Left kidney (tissue), 1 donor: ENCODE measurements at regions not wholly inside any gene's neighbourhood (a gene's known extent, or its start where the extent isn't known, plus 50 kb on each side); places are given as distances from the start of the nearest gene placed in this dataset.
"Not testable (repeated sequence)": the region's sequence is repeated elsewhere in the genome, so short reads cannot be mapped to it uniquely, and the experiment has no call there.

Experiments
- DNase-seq: peaks from one replicate; pipeline ENCODE4 v3.0.0-alpha.2; 2013

- DNase-seq, result no peak
These were observed 80.8 kb upstream of the PAX2 start for GRCh38 chr10:100664316-100665149.

GRCh38 chr10:100666634-100667033, 78.7 kb upstream of the PAX2 start:
- DNase-seq, result not testable (repeated sequence)

- DNase-seq, result no peak
These were observed 75.8 kb upstream of the PAX2 start for GRCh38 chr10:100669616-100670015.

GRCh38 chr10:100670368-100670767, 75.0 kb upstream of the PAX2 start:
- DNase-seq, result no peak

- no peak for DNase-seq
These were observed 74.4 kb upstream of the PAX2 start for GRCh38 chr10:100670828-100671479.

GRCh38 chr10:100672199-100672598, 73.2 kb upstream of the PAX2 start:
- no peak for DNase-seq

- no peak for DNase-seq
These were observed 68.0 kb upstream of the PAX2 start for GRCh38 chr10:100677290-100677945.

GRCh38 chr10:100679327-100679726, 66.1 kb upstream of the PAX2 start:
- no peak for DNase-seq

- DNase-seq, result no peak
These were observed 62.4 kb upstream of the PAX2 start for GRCh38 chr10:100683004-100683403.

- DNase-seq, result no peak
These were observed 61.7 kb upstream of the PAX2 start for GRCh38 chr10:100683545-100684300.

- DNase-seq, result no peak
These were observed 60.6 kb upstream of the PAX2 start for GRCh38 chr10:100684688-100685235.

- DNase-seq, result no peak
These were observed 60.1 kb upstream of the PAX2 start for GRCh38 chr10:100685331-100685730.

GRCh38 chr10:100687143-100688003, 58.0 kb upstream of the PAX2 start:
- no peak for DNase-seq

GRCh38 chr10:100688201-100688600, 57.2 kb upstream of the PAX2 start:
- no peak for DNase-seq

GRCh38 chr10:100693821-100694220, 51.6 kb upstream of the PAX2 start:
- no peak for DNase-seq
